PC-3 (cell line): ENCODE measurements at regions not wholly inside any gene's neighbourhood (a gene's known extent, or its start where the extent isn't known, plus 50 kb on each side); places are given as distances from the start of the nearest gene placed in this dataset.

Experiments
- CTCF ChIP-seq: fragments of 300-600 bp; sonication (generic); conservative IDR thresholded peaks from 2 replicates; pipeline ENCODE4 v1.5.1; 2017; ENCODE audit warnings: antibody characterized with exemption, low read depth, mild to moderate bottlenecking, low read length
- EZH2 ChIP-seq: fragments of 300-600 bp; sonication (generic); IDR thresholded peaks from one replicate; pipeline ENCODE4 v1.6.1; 2017; ENCODE audit warnings: antibody characterized with exemption, mild to moderate bottlenecking, low read length; ENCODE audit not compliant: unreplicated experiment

GRCh38 chr18:61651880-61652268 is 240.9 kb downstream of the RNF152 start:
- TF ChIP-seq CTCF, result no peak
- TF ChIP-seq EZH2, result no peak
